PC-3 (cell line): ENCODE measurements at regions not wholly inside any gene's neighbourhood (a gene's known extent, or its start where the extent isn't known, plus 50 kb on each side); places are given as distances from the start of the nearest gene placed in this dataset.

Experiments
- ATAC-seq: fragments of 200-7000 bp; cut with Tn5 transposase; 2 replicates; pipeline ENCODE4 v1.9.1; 2020; ENCODE audit warnings: mild to moderate bottlenecking, moderate library complexity
- BruUV-seq: library from RNA; stranded (reverse); fragments of 400-500 nt; replicated peaks from 2 replicates; lab custom pipeline; 2021; lab: Mats Ljungman, UMichigan
- CTCF ChIA-PET: fragments of 300-600 bp; sonication (Branson Sonifier 250); formaldehyde crosslinking; loops from one replicate; lab custom pipeline; 2022; ENCODE audit warnings: antibody characterized with exemption; lab: Charles Lee
- POLR2A ChIA-PET: fragments of 300-600 bp; sonication (Branson Sonifier 250); formaldehyde crosslinking; loops from one replicate; lab custom pipeline; 2022; ENCODE audit warnings: antibody characterized with exemption; ENCODE audit not compliant: unreplicated experiment; lab: Charles Lee
- DNase-seq: peaks from one replicate; pipeline ENCODE4 v3.0.0-alpha.2; 2015
- H2AFZ ChIP-seq: fragments of 300-600 bp; sonication (generic); 2 replicates; pipeline ENCODE4 v1.6.0; 2016; ENCODE audit warnings: antibody characterized with exemption, low read length
- H3F3A ChIP-seq: fragments of 300-600 bp; sonication (generic); one replicate; pipeline ENCODE4 v1.6.0; 2017; ENCODE audit warnings: antibody characterized with exemption, low read length, control low read depth, mild to moderate bottlenecking; ENCODE audit not compliant: unreplicated experiment
- H3K27ac ChIP-seq: fragments of 300-600 bp; sonication (generic); 2 replicates; pipeline ENCODE4 v1.5.1; 2016; ENCODE audit warnings: mild to moderate bottlenecking, low read length
- H3K27me3 ChIP-seq: fragments of 300-600 bp; sonication (generic); 2 replicates; pipeline ENCODE4 v1.6.1; 2016; ENCODE audit warnings: low read length, mixed read lengths
- H3K36me3 ChIP-seq: fragments of 300-600 bp; sonication (generic); 2 replicates; pipeline ENCODE4 v1.6.1; 2016; ENCODE audit warnings: low read depth, mixed run types, low read length, mixed read lengths
- H3K4me1 ChIP-seq: fragments of 300-600 bp; sonication (generic); 2 replicates; pipeline ENCODE4 v1.5.1; 2016; ENCODE audit warnings: low read length; ENCODE audit not compliant: insufficient read depth
- H3K4me2 ChIP-seq: fragments of 300-600 bp; sonication (generic); 2 replicates; pipeline ENCODE4 v1.6.0; 2016; ENCODE audit warnings: low read length
- H3K4me3 ChIP-seq: fragments of 300-600 bp; sonication (generic); 2 replicates; pipeline ENCODE4 v1.5.1; 2016; ENCODE audit warnings: mild to moderate bottlenecking, low read length, mixed read lengths
- H3K79me2 ChIP-seq: fragments of 300-600 bp; sonication (generic); 2 replicates; pipeline ENCODE4 v1.6.1; 2017; ENCODE audit warnings: low read length, mixed read lengths
- H3K9ac ChIP-seq: fragments of 300-600 bp; sonication (generic); 2 replicates; pipeline ENCODE4 v1.6.0; 2016; ENCODE audit warnings: mild to moderate bottlenecking, low read length
- H3K9me2 ChIP-seq: fragments of 300-600 bp; sonication (generic); replicated peaks from 2 replicates; pipeline ENCODE4 v1.6.1; 2016; ENCODE audit warnings: mixed run types, low read length, mixed read lengths
- H3K9me3 ChIP-seq: fragments of 300-600 bp; sonication (generic); 2 replicates; pipeline ENCODE4 v1.6.1; 2016; ENCODE audit warnings: low read length, mixed read lengths
- H4K20me1 ChIP-seq: fragments of 300-600 bp; sonication (generic); 2 replicates; pipeline ENCODE4 v1.6.1; 2016; ENCODE audit warnings: low read length, mixed read lengths
- CTCF ChIP-seq: fragments of 300-600 bp; sonication (generic); conservative IDR thresholded peaks from 2 replicates; pipeline ENCODE4 v1.5.1; 2017; ENCODE audit warnings: antibody characterized with exemption, low read depth, mild to moderate bottlenecking, low read length
- EZH2 ChIP-seq: fragments of 300-600 bp; sonication (generic); IDR thresholded peaks from one replicate; pipeline ENCODE4 v1.6.1; 2017; ENCODE audit warnings: antibody characterized with exemption, mild to moderate bottlenecking, low read length; ENCODE audit not compliant: unreplicated experiment
- EZH2phosphoT487 ChIP-seq: fragments of 300-600 bp; sonication (generic); IDR thresholded peaks from 2 replicates; pipeline ENCODE4 v1.6.1; 2018; ENCODE audit warnings: mild to moderate bottlenecking, antibody characterized with exemption, low read length, borderline replicate concordance
- intact Hi-C: fragments of 100-400 bp; cut with micrococcal nuclease; formaldehyde crosslinking; loops from 2 replicates; pipeline ENCODE4 v1.9.0; 2023

GRCh38 chr21:16055014-16055413 lies 325.2 kb downstream of the USP25 start:
- Histone ChIP-seq H3K79me2 (no peaks in the 10 kb centered on the region), H3K27me3 (no peaks in the 10 kb centered on the region), H3K9me2 (no peaks in the 10 kb centered on the region), H3K36me3 (no peaks in the 10 kb centered on the region), H3K4me2 (no peak overlapping the region), H3K9me3 (no peaks in the 10 kb centered on the region), H2AFZ (no peak overlapping the region), H4K20me1 (no peaks in the 10 kb centered on the region), H3K4me3 (no peak overlapping the region), H3K4me1 (no peaks in the 10 kb centered on the region), H3K9ac (no peak overlapping the region), H3F3A (no peaks in the 10 kb centered on the region), H3K27ac (no peak overlapping the region)
- CTCF ChIA-PET: no interaction called here
- intact Hi-C loops: no loop called here
- ATAC-seq (no peak), DNase-seq (no peak)
- BruUV-seq: no TSS peak
- POLR2A ChIA-PET: no interaction called here
- TF ChIP-seq CTCF (no peak), EZH2phosphoT487 (no peak), EZH2 (no peak)

DNA sequence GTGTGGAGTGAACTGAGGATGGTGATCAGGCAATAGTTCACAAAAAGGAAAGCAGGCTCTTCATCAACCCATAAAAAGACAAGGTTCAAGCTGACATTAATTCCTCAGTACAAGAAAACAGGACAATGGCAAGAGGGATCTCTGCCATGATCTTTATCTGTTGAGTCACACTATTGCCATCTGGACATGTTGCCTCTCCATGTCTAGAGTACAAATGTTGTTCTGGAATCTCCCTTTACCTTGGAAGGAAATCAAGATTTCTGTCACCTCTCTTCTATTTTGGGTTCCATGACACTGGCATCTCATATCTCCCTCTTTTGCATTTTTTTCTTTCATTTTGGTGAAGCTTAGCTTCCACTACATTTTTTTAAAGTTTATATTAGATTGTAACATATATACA lies 329.1 kb downstream of the USP25 start:
- Histone ChIP-seq H3K4me1 (no peaks in the 10 kb centered on the region), H3F3A (no peaks in the 10 kb centered on the region), H3K4me3 (no peak overlapping the region), H4K20me1 (no peaks in the 10 kb centered on the region), H3K36me3 (no peaks in the 10 kb centered on the region), H3K9me3 (peaks cover 10% of the 10 kb centered on the region; the same call in 1 of the 2 replicates), H3K9ac (no peak overlapping the region), H3K79me2 (no peaks in the 10 kb centered on the region), H3K27me3 (no peaks in the 10 kb centered on the region), H3K4me2 (no peak overlapping the region), H3K9me2 (no peaks in the 10 kb centered on the region), H3K27ac (no peak overlapping the region), H2AFZ (no peak overlapping the region)
- DNase-seq (peak; percentile 8), ATAC-seq (no peak)
- no TSS peak for BruUV-seq
- CTCF ChIA-PET: no interaction called here
- POLR2A ChIA-PET: no interaction called here
- intact Hi-C loops: no loop called here
- TF ChIP-seq EZH2phosphoT487 (no peak), EZH2 (no peak), CTCF (no peak)

DNA sequence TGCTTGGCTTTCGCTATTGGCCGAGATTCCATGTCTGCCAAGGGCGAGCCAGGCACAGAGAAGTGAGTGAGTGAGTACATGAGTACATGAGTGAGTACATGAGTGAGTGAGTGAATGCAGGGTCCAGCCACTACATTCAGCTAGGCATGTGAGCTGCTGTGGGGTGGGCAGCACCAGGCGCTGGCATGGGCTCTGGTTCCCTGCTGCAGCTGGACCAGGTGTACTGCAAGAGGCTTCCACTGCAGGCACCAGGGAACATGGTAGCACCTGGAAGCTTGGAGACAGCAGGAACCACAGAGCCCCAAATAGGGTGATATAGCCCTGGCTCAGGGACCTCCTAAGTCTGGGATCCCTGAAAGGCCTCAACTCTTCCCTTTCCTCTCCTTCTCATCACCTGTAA lies 330.2 kb downstream of the USP25 start:
- Histone ChIP-seq H3K4me3 (no peak overlapping the region), H3K27ac (no peak overlapping the region), H3K9ac (no peak overlapping the region), H3F3A (no peaks in the 10 kb centered on the region), H3K9me3 (peaks cover 10% of the 10 kb centered on the region; the same call in 1 of the 2 replicates), H3K27me3 (no peaks in the 10 kb centered on the region), H3K36me3 (no peaks in the 10 kb centered on the region), H2AFZ (no peak overlapping the region), H3K4me1 (no peaks in the 10 kb centered on the region), H3K9me2 (no peaks in the 10 kb centered on the region), H3K79me2 (no peaks in the 10 kb centered on the region), H4K20me1 (no peaks in the 10 kb centered on the region), H3K4me2 (no peak overlapping the region)
- ChIA-PET CTCF (no interaction called here), POLR2A (no interaction called here)
- no TSS peak for BruUV-seq
- no peak for TF ChIP-seq EZH2
- TF ChIP-seq EZH2phosphoT487: no peak
- no peak for TF ChIP-seq CTCF
- ATAC-seq (no peak), DNase-seq (no peak)
- intact Hi-C loops: no loop called here
